ENCODE measurements at regions not wholly inside any gene's neighbourhood (a gene's known extent, or its start where the extent isn't known, plus 50 kb on each side); places are given as distances from the start of the nearest gene placed in this dataset.

GRCh38 chr5:113800686-113801085 is 287.2 kb downstream of the YTHDC2 start:
- Histone ChIP-seq H3K36me3 (ENCODE audit: control insufficient read depth, insufficient read depth, low read length) (no peaks in the 10 kb centered on the region), H3K9me3 (ENCODE audit: control insufficient read depth, insufficient read depth, low read length) (peaks cover 4% of the 10 kb centered on the region), H3K4me1 (ENCODE audit: control insufficient read depth, insufficient read depth, low read length) (no peaks in the 10 kb centered on the region), H3K27ac (ENCODE audit: low read length) (no peak overlapping the region), H3K27me3 (ENCODE audit: control insufficient read depth, insufficient read depth, low read length) (no peaks in the 10 kb centered on the region), H3K4me3 (ENCODE audit: low read length) (no peak overlapping the region)
- Mint-ChIP-seq H3K27ac (no peak overlapping the region), H3K4me1 (no peaks in the 10 kb centered on the region), H3K36me3 (no peaks in the 10 kb centered on the region), H3K27me3 (ENCODE audit: low read depth in 2 of 2) (no peaks in the 10 kb centered on the region), H3K9me3 (peaks cover 10 to 12% of the 10 kb centered on the region in 2 donors), H3K4me3 (no peak overlapping the region)
- no peak for DNase-seq
- TF ChIP-seq, protein P1, sequence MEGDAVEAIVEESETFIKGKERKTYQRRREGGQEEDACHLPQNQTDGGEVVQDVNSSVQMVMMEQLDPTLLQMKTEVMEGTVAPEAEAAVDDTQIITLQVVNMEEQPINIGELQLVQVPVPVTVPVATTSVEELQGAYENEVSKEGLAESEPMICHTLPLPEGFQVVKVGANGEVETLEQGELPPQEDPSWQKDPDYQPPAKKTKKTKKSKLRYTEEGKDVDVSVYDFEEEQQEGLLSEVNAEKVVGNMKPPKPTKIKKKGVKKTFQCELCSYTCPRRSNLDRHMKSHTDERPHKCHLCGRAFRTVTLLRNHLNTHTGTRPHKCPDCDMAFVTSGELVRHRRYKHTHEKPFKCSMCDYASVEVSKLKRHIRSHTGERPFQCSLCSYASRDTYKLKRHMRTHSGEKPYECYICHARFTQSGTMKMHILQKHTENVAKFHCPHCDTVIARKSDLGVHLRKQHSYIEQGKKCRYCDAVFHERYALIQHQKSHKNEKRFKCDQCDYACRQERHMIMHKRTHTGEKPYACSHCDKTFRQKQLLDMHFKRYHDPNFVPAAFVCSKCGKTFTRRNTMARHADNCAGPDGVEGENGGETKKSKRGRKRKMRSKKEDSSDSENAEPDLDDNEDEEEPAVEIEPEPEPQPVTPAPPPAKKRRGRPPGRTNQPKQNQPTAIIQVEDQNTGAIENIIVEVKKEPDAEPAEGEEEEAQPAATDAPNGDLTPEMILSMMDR (IDR thresholded peaks at IDR 0.05), result no peak
- ATAC-seq, result no peak
- intact Hi-C loops (cut with micrococcal nuclease), result no loop called here
- WGBS (ENCODE audit: insufficient coverage), result 92% methylated on average over 2 of the region's 3 CpGs

- Histone ChIP-seq H3K4me3 (ENCODE audit: low read length) (no peak overlapping the region), H3K4me1 (ENCODE audit: control insufficient read depth, insufficient read depth, low read length) (no peaks in the 10 kb centered on the region), H3K27me3 (ENCODE audit: control insufficient read depth, insufficient read depth, low read length) (no peaks in the 10 kb centered on the region), H3K9me3 (ENCODE audit: control insufficient read depth, insufficient read depth, low read length) (peaks cover 4% of the 10 kb centered on the region), H3K27ac (ENCODE audit: low read length) (no peak overlapping the region), H3K36me3 (ENCODE audit: control insufficient read depth, insufficient read depth, low read length) (no peaks in the 10 kb centered on the region)
- WGBS (ENCODE audit: insufficient coverage), result 100% methylated on average over 2 of the region's 4 CpGs
- Mint-ChIP-seq H3K9me3 (peaks cover 10 to 14% of the 10 kb centered on the region in 2 donors), H3K27ac (no peak overlapping the region), H3K4me1 (no peaks in the 10 kb centered on the region), H3K4me3 (no peak overlapping the region), H3K27me3 (ENCODE audit: low read depth in 2 of 2) (no peaks in the 10 kb centered on the region), H3K36me3 (no peaks in the 10 kb centered on the region)
- no peak for DNase-seq
- TF ChIP-seq, protein P1 (IDR thresholded peaks at IDR 0.05), result no peak
- ATAC-seq, result no peak
- intact Hi-C loops (cut with micrococcal nuclease), result no loop called here
These were observed 290.8 kb downstream of the YTHDC2 start for GRCh38 chr5:113804264-113804663.

GRCh38 chr5:113804943-113805342 is 291.4 kb downstream of the YTHDC2 start:
- TF ChIP-seq, protein P1 (IDR thresholded peaks at IDR 0.05), result no peak
- Mint-ChIP-seq H3K27me3 (ENCODE audit: low read depth in 2 of 2) (no peaks in the 10 kb centered on the region), H3K36me3 (no peaks in the 10 kb centered on the region), H3K4me3 (no peak overlapping the region), H3K4me1 (no peaks in the 10 kb centered on the region), H3K9me3 (peaks cover 13 to 17% of the 10 kb centered on the region in 2 donors), H3K27ac (no peak overlapping the region)
- H3K36me3 ChIP-seq (ENCODE audit: control insufficient read depth, insufficient read depth, low read length), result no peaks in the 10 kb centered on the region
- ATAC-seq, result no peak
- intact Hi-C loops (cut with micrococcal nuclease), result no loop called here
- H3K4me1 ChIP-seq (ENCODE audit: control insufficient read depth, insufficient read depth, low read length), result no peaks in the 10 kb centered on the region
- no peak overlapping the region for H3K4me3 ChIP-seq (ENCODE audit: low read length)
- no peaks in the 10 kb centered on the region for H3K27me3 ChIP-seq (ENCODE audit: control insufficient read depth, insufficient read depth, low read length)
- peaks cover 4% of the 10 kb centered on the region for H3K9me3 ChIP-seq (ENCODE audit: control insufficient read depth, insufficient read depth, low read length)
- DNase-seq, result no peak
- WGBS (ENCODE audit: insufficient coverage), result 82% methylated on average over 6 of the region's 6 CpGs
- H3K27ac ChIP-seq (ENCODE audit: low read length), result no peak overlapping the region

GRCh38 chr5:113806250-113806649 is 292.8 kb downstream of the YTHDC2 start:
- DNase-seq (no peak), ATAC-seq (no peak)
- H3K36me3 Mint-ChIP-seq, result no peaks in the 10 kb centered on the region
- H3K27ac Mint-ChIP-seq, result no peak overlapping the region
- intact Hi-C loops (cut with micrococcal nuclease), result no loop called here
- Histone ChIP-seq H3K27ac (ENCODE audit: low read length) (no peak overlapping the region), H3K9me3 (ENCODE audit: control insufficient read depth, insufficient read depth, low read length) (peaks cover 4% of the 10 kb centered on the region), H3K4me1 (ENCODE audit: control insufficient read depth, insufficient read depth, low read length) (no peaks in the 10 kb centered on the region), H3K4me3 (ENCODE audit: low read length) (no peak overlapping the region), H3K27me3 (ENCODE audit: control insufficient read depth, insufficient read depth, low read length) (no peaks in the 10 kb centered on the region), H3K36me3 (ENCODE audit: control insufficient read depth, insufficient read depth, low read length) (no peaks in the 10 kb centered on the region)
- TF ChIP-seq, protein P1 (IDR thresholded peaks at IDR 0.05), result no peak
- H3K9me3 Mint-ChIP-seq, result peaks cover 10 to 17% of the 10 kb centered on the region in 2 donors
- H3K4me1 Mint-ChIP-seq, result no peaks in the 10 kb centered on the region
- 48% methylated on average over 2 of the region's 3 CpGs for WGBS (ENCODE audit: insufficient coverage)
- no peaks in the 10 kb centered on the region for H3K27me3 Mint-ChIP-seq (ENCODE audit: low read depth in 2 of 2)
- no peak overlapping the region for H3K4me3 Mint-ChIP-seq

Data from natural killer cell (primary cell).